ENCODE measurements at regions not wholly inside any gene's neighbourhood (a gene's known extent, or its start where the extent isn't known, plus 50 kb on each side); places are given as distances from the start of the nearest gene placed in this dataset.
"Not testable (repeated sequence)": the region's sequence is repeated elsewhere in the genome, so short reads cannot be mapped to it uniquely, and the experiment has no call there.

DNA sequence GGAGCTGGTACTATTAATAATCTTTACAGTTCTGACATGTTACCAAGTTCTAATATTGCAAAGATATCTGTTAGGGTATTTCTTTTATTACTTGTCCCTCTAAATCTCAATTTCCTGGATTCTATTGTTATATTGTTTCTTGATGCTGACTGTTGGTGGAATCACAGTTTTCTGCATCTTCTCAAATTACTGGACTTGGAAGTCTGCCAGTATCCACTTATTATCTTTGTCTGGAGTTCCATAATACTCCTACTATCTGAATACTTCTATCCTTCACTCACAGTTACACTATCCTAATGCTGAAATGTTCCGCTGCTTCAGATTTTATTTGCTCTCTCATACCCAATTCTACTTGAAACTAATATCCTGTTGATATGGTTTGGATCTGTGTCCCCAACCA is 1985.7 kb upstream of the PRR20A start:
- no peak for ATAC-seq
- TF ChIP-seq, protein P1, sequence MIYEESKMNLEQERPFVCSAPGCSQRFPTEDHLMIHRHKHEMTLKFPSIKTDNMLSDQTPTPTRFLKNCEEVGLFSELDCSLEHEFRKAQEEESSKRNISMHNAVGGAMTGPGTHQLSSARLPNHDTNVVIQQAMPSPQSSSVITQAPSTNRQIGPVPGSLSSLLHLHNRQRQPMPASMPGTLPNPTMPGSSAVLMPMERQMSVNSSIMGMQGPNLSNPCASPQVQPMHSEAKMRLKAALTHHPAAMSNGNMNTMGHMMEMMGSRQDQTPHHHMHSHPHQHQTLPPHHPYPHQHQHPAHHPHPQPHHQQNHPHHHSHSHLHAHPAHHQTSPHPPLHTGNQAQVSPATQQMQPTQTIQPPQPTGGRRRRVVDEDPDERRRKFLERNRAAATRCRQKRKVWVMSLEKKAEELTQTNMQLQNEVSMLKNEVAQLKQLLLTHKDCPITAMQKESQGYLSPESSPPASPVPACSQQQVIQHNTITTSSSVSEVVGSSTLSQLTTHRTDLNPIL (CRISPR knock-in tag; IDR thresholded peaks at IDR 0.05; ENCODE audit: low read depth): no peak
- TF ChIP-seq TOX (CRISPR knock-in tag; IDR thresholded peaks at IDR 0.05; ENCODE audit: borderline replicate concordance) (no peak), SNAI2 (CRISPR knock-in tag; IDR thresholded peaks at IDR 0.05) (no peak), RARB (CRISPR knock-in tag; IDR thresholded peaks at IDR 0.05) (no peak), ESRRG (CRISPR knock-in tag; IDR thresholded peaks at IDR 0.05) (no peak), GLIS3 (CRISPR knock-in tag; IDR thresholded peaks at IDR 0.05) (no peak), ZFP3 (CRISPR knock-in tag; IDR thresholded peaks at IDR 0.05) (no peak)
- TF ChIP-seq, protein P2, sequence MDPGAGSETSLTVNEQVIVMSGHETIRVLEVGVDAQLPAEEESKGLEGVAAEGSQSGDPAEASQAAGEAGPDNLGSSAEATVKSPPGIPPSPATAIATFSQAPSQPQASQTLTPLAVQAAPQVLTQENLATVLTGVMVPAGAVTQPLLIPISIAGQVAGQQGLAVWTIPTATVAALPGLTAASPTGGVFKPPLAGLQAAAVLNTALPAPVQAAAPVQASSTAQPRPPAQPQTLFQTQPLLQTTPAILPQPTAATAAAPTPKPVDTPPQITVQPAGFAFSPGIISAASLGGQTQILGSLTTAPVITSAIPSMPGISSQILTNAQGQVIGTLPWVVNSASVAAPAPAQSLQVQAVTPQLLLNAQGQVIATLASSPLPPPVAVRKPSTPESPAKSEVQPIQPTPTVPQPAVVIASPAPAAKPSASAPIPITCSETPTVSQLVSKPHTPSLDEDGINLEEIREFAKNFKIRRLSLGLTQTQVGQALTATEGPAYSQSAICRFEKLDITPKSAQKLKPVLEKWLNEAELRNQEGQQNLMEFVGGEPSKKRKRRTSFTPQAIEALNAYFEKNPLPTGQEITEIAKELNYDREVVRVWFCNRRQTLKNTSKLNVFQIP (CRISPR knock-in tag; IDR thresholded peaks at IDR 0.05; ENCODE audit: borderline replicate concordance, low read depth): no peak
- TF ChIP-seq, protein P3, sequence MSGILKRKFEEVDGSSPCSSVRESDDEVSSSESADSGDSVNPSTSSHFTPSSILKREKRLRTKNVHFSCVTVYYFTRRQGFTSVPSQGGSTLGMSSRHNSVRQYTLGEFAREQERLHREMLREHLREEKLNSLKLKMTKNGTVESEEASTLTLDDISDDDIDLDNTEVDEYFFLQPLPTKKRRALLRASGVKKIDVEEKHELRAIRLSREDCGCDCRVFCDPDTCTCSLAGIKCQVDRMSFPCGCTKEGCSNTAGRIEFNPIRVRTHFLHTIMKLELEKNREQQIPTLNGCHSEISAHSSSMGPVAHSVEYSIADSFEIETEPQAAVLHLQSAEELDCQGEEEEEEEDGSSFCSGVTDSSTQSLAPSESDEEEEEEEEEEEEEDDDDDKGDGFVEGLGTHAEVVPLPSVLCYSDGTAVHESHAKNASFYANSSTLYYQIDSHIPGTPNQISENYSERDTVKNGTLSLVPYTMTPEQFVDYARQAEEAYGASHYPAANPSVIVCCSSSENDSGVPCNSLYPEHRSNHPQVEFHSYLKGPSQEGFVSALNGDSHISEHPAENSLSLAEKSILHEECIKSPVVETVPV (CRISPR knock-in tag; IDR thresholded peaks at IDR 0.05): no peak

DNA sequence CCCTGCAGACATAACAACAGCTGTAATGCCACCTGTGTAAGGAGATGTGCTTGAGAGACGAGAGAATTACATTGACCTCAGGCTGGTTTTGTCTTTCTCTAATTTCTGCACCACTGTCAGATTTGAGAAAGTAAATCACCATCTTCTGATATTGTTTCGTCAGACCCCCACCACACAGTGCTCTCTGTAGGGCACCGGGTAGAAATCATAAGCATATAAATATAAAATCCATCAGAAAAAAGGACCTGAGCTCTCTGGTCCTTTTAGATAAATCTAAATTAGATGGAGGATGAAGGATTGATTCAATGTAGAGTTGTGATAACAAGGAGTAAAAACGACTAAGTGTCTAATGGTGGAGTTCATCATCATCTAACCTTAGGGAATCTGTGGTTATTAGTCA is 1981.0 kb upstream of the PRR20A start:
- ATAC-seq: no peak

DNA sequence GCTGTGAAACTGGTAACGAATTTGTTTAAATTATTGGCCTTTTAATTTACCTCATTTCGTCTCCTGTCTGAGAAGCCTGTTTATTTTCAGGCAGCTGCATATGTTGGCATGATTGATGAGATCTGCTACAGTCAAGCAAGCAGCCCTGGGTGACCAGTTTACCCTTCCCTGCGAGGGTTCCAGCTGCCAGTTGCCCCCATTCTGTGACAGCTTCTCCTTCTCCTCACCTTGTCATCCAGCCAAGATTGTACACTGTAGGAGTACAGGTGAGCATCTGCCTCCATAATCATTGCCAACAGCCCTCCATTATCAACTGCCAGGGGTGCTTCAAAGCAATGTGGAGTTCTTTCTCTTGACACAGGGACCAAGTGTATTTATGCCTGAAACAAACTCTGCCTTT is 1979.9 kb upstream of the PRR20A start:
- no peak for ATAC-seq

More for the DNA sequence above, 1981.0 kb upstream of the PRR20A start:
- no peak for TF ChIP-seq CSDC2 (CRISPR knock-in tag; IDR thresholded peaks at IDR 0.05)
- TF ChIP-seq, protein P4, sequence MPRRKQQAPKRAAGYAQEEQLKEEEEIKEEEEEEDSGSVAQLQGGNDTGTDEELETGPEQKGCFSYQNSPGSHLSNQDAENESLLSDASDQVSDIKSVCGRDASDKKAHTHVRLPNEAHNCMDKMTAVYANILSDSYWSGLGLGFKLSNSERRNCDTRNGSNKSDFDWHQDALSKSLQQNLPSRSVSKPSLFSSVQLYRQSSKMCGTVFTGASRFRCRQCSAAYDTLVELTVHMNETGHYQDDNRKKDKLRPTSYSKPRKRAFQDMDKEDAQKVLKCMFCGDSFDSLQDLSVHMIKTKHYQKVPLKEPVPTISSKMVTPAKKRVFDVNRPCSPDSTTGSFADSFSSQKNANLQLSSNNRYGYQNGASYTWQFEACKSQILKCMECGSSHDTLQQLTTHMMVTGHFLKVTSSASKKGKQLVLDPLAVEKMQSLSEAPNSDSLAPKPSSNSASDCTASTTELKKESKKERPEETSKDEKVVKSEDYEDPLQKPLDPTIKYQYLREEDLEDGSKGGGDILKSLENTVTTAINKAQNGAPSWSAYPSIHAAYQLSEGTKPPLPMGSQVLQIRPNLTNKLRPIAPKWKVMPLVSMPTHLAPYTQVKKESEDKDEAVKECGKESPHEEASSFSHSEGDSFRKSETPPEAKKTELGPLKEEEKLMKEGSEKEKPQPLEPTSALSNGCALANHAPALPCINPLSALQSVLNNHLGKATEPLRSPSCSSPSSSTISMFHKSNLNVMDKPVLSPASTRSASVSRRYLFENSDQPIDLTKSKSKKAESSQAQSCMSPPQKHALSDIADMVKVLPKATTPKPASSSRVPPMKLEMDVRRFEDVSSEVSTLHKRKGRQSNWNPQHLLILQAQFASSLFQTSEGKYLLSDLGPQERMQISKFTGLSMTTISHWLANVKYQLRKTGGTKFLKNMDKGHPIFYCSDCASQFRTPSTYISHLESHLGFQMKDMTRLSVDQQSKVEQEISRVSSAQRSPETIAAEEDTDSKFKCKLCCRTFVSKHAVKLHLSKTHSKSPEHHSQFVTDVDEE (CRISPR knock-in tag; IDR thresholded peaks at IDR 0.05): no peak
- TF ChIP-seq ZC3H10 (CRISPR knock-in tag; IDR thresholded peaks at IDR 0.05): no peak
- no peak for TF ChIP-seq ARNTL (CRISPR knock-in tag; IDR thresholded peaks at IDR 0.05; ENCODE audit: borderline replicate concordance, low read depth)
- TF ChIP-seq BACH2 (CRISPR knock-in tag; IDR thresholded peaks at IDR 0.05; ENCODE audit: borderline replicate concordance): no peak
- TF ChIP-seq SNAI2 (CRISPR knock-in tag; IDR thresholded peaks at IDR 0.05): no peak

DNA sequence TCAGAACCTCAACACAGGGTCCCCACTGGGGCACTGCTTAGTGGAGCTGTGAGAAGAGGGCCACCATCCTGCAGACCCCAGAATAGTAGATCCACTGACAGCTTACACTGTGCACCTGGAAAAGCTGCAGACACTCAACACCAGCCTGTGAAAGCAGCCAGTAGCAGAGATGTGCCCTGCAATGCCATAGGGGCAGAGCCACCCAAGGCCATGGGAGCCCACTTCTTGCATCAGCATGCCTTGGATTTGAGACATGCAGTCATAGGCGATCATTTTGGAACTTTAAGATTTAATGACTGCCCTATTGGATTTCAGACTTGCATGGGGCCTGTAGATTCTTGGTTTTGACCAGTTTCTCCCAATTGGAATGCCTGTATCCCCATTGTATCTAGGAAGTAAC is 1962.1 kb upstream of the PRR20A start:
- ATAC-seq: not testable (repeated sequence)

More for the DNA sequence above, 1979.9 kb upstream of the PRR20A start:
- TF ChIP-seq, protein P1 (CRISPR knock-in tag; IDR thresholded peaks at IDR 0.05; ENCODE audit: low read depth): no peak
- TF ChIP-seq ZNF565 (CRISPR knock-in tag; conservative IDR thresholded peaks at IDR 0.05; ENCODE audit: low read depth) (no peak), CSDC2 (CRISPR knock-in tag; IDR thresholded peaks at IDR 0.05) (no peak), GLIS3 (CRISPR knock-in tag; IDR thresholded peaks at IDR 0.05) (no peak), ZFP3 (CRISPR knock-in tag; IDR thresholded peaks at IDR 0.05) (no peak), PPARA (CRISPR knock-in tag; IDR thresholded peaks at IDR 0.05; ENCODE audit: borderline replicate concordance) (no peak), ZFP30 (CRISPR knock-in tag; IDR thresholded peaks at IDR 0.05) (no peak)
- TF ChIP-seq, protein P4 (CRISPR knock-in tag; IDR thresholded peaks at IDR 0.05): no peak
- TF ChIP-seq, protein P2 (CRISPR knock-in tag; IDR thresholded peaks at IDR 0.05; ENCODE audit: borderline replicate concordance, low read depth): no peak
